GM10248 (cell line): ENCODE measurements at regions not wholly inside any gene's neighbourhood (a gene's known extent, or its start where the extent isn't known, plus 50 kb on each side); places are given as distances from the start of the nearest gene placed in this dataset.

Source experiments
- CTCF ChIA-PET: fragments of 300-600 bp; sonication (Branson Sonifier 250); formaldehyde crosslinking; extraction: SDS; loops from one replicate; lab custom pipeline; 2021; ENCODE audit warnings: antibody characterized with exemption; lab: Yijun Ruan, JAX
- POLR2A ChIA-PET: fragments of 350-650 bp; sonication (Branson Sonifier 250); formaldehyde crosslinking; extraction: SDS; loops from one replicate; lab custom pipeline; 2020; ENCODE audit warnings: antibody characterized with exemption; lab: Yijun Ruan, JAX
- DNase-seq: peaks from one replicate; pipeline ENCODE4 v3.0.0; 2012; ENCODE audit errors: extremely low spot score
- CTCF ChIP-seq: IDR thresholded peaks from 2 replicates; pipeline ENCODE4 v1.5.1; 2012; ENCODE audit warnings: mild to moderate bottlenecking, low read depth; ENCODE audit errors: extremely low read depth, missing control alignments, control extremely low read depth

- no peak for TF ChIP-seq CTCF
- ChIA-PET CTCF (no interaction called here), POLR2A (no interaction called here)
- DNase-seq = no peak
These were observed 148.2 kb downstream of the TRIM27 start for GRCh38 chr6:28775405-28776129.

GRCh38 chr6:28776269-28777146 is 147.3 kb downstream of the TRIM27 start:
- DNase-seq = no peak
- ChIA-PET POLR2A (no interaction called here), CTCF (no interaction called here)
- no peak for TF ChIP-seq CTCF

- POLR2A ChIA-PET = no interaction called here
- CTCF ChIA-PET = interaction anchor here (0.9 to 1.9 kb wide), 3 partner anchors 18 to 239 kb away, joined by 3 to 4 read pairs (median 3); no protein-coding TSS in a partner anchor
- no peak for DNase-seq
- no peak for TF ChIP-seq CTCF
These were observed 146.7 kb downstream of the TRIM27 start for GRCh38 chr6:28777147-28777461.

GRCh38 chr6:28782113-28782673 is 141.6 kb downstream of the TRIM27 start:
- DNase-seq = no peak
- CTCF ChIA-PET = interaction anchor here (1.1 kb wide), 1 partner anchor 234 kb away, joined by 3 read pairs; no protein-coding TSS in a partner anchor
- TF ChIP-seq CTCF = no peak
- POLR2A ChIA-PET = no interaction called here

- no peak for TF ChIP-seq CTCF
- ChIA-PET POLR2A (no interaction called here), CTCF (interaction anchor here (0.8 to 1.4 kb wide), 2 partner anchors 9 to 44 kb away, joined by 3 to 5 read pairs; no protein-coding TSS in a partner anchor)
- no peak for DNase-seq
These were observed 137.7 kb downstream of the TRIM27 start for GRCh38 chr6:28785962-28786679.
